GM19023 (cell line): ENCODE measurements at regions not wholly inside any gene's neighbourhood (a gene's known extent, or its start where the extent isn't known, plus 50 kb on each side); places are given as distances from the start of the nearest gene placed in this dataset.

Source experiments
- ATAC-seq: cut with Tn5 transposase; IDR thresholded peaks from one replicate; pipeline ENCODE4 v1.9.1; 2021; ENCODE audit warnings: mild to moderate bottlenecking, moderate library complexity; ENCODE audit not compliant: unreplicated experiment

GRCh38 chr3:154776549-154777225 is 303.4 kb upstream of the MME start:
- no peak for ATAC-seq

- ATAC-seq = no peak
These were observed 304.1 kb upstream of the MME start for GRCh38 chr3:154775821-154776548.

GRCh38 chr3:154766765-154767503 is 313.2 kb upstream of the MME start:
- ATAC-seq = no peak

- no peak for ATAC-seq
These were observed 315.1 kb upstream of the MME start for GRCh38 chr3:154764856-154765640.

- no peak for ATAC-seq
These were observed 317.6 kb upstream of the MME start for GRCh38 chr3:154762486-154762885.

- no peak for ATAC-seq
These were observed 320.2 kb upstream of the MME start for GRCh38 chr3:154759966-154760365.

GRCh38 chr3:154758109-154758868 is 321.8 kb upstream of the MME start:
- no peak for ATAC-seq

GRCh38 chr3:154753101-154753500 is 323.1 kb upstream of the GPR149 start:
- ATAC-seq = no peak

- ATAC-seq = no peak
These were observed 319.5 kb upstream of the GPR149 start for GRCh38 chr3:154749514-154749913.

- ATAC-seq = no peak
These were observed 315.9 kb upstream of the GPR149 start for GRCh38 chr3:154745929-154746328.

- no peak for ATAC-seq
These were observed 315.1 kb upstream of the GPR149 start for GRCh38 chr3:154745122-154745521.

- no peak for ATAC-seq
These were observed 313.4 kb upstream of the GPR149 start for GRCh38 chr3:154743418-154743817.

- ATAC-seq = no peak
These were observed 304.5 kb upstream of the GPR149 start for GRCh38 chr3:154734468-154734867.

GRCh38 chr3:154730186-154730585 is 300.2 kb upstream of the GPR149 start:
- ATAC-seq = no peak

GRCh38 chr3:154729741-154730140 is 299.8 kb upstream of the GPR149 start:
- no peak for ATAC-seq

GRCh38 chr3:154728285-154728684 is 298.3 kb upstream of the GPR149 start:
- no peak for ATAC-seq

GRCh38 chr3:154720921-154721320 is 290.9 kb upstream of the GPR149 start:
- no peak for ATAC-seq

GRCh38 chr3:154718053-154718452 is 288.1 kb upstream of the GPR149 start:
- ATAC-seq = no peak

GRCh38 chr3:154716170-154716569 is 286.2 kb upstream of the GPR149 start:
- ATAC-seq = no peak

- no peak for ATAC-seq
These were observed 278.6 kb upstream of the GPR149 start for GRCh38 chr3:154708554-154708953.
